H1 (cell line): ENCODE measurements at regions not wholly inside any gene's neighbourhood (a gene's known extent, or its start where the extent isn't known, plus 50 kb on each side); places are given as distances from the start of the nearest gene placed in this dataset.

Experiments used
- CTCF ChIP-seq, 3 experiments: IDR thresholded peaks; 1 replicate in 2 of 3; 2 replicates in 1 of 3; pipeline versions ENCODE4 v1.5.1 to v1.6.1; 2011; ENCODE audit warnings: low read length in 3 of 3, mild to moderate bottlenecking in 3 of 3, inconsistent platforms in 2 of 3, low read depth in 1 of 3, moderate library complexity in 1 of 3; ENCODE audit not compliant: insufficient read depth in 1 of 3; ENCODE audit errors: control extremely low read depth in 1 of 3
- FOSL1 ChIP-seq: IDR thresholded peaks from 2 replicates; pipeline ENCODE4 v1.6.1; 2011; ENCODE audit warnings: mild to moderate bottlenecking, low read depth, low read length, moderate library complexity; ENCODE audit not compliant: insufficient read depth
- MAFK ChIP-seq: IDR thresholded peaks from 2 replicates; pipeline ENCODE4 v1.6.1; 2012; ENCODE audit warnings: low read depth, mild to moderate bottlenecking, improper control_type of control experiment, low read length

GRCh38 chr1:187076922-187077321, 248.2 kb downstream of the PLA2G4A start:
- TF ChIP-seq MAFK (no peak), CTCF (IDR thresholded peaks at IDR 0.05; ENCODE audit: control extremely low read depth in 1 of 3, insufficient read depth in 1 of 3, low read depth in 1 of 3, low read length in 3 of 3) (no peak), FOSL1 (no peak)
